ENCODE measurements at regions not wholly inside any gene's neighbourhood (a gene's known extent, or its start where the extent isn't known, plus 50 kb on each side); places are given as distances from the start of the nearest gene placed in this dataset.

DNA sequence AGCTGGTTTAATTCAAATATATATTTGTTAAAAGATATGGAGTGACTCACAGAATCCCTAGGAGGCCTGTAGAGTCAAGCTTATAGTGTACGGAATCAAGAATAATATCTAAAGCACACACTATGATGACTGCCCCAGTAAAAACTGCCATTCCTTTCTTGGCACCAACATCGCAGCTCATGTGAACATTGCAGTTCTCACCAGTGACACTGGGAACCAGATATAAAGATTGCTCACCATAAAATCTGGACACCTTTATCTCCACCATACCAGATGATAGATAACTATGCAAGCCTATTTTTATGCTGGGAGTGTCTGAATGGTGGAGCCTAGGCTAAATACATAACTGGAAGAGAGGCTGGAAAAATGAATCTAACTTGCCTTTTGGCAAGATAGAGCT lies 463.9 kb upstream of the TBX3 start:
- TF ChIP-seq, protein P1, sequence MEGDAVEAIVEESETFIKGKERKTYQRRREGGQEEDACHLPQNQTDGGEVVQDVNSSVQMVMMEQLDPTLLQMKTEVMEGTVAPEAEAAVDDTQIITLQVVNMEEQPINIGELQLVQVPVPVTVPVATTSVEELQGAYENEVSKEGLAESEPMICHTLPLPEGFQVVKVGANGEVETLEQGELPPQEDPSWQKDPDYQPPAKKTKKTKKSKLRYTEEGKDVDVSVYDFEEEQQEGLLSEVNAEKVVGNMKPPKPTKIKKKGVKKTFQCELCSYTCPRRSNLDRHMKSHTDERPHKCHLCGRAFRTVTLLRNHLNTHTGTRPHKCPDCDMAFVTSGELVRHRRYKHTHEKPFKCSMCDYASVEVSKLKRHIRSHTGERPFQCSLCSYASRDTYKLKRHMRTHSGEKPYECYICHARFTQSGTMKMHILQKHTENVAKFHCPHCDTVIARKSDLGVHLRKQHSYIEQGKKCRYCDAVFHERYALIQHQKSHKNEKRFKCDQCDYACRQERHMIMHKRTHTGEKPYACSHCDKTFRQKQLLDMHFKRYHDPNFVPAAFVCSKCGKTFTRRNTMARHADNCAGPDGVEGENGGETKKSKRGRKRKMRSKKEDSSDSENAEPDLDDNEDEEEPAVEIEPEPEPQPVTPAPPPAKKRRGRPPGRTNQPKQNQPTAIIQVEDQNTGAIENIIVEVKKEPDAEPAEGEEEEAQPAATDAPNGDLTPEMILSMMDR (IDR thresholded peaks at IDR 0.05; ENCODE audit: borderline replicate concordance, insufficient read depth, low read depth, low read length) = no peak
- H3K4me3 ChIP-seq (ENCODE audit: low read depth, low read length) = no peak overlapping the region

GRCh38 chr12:115146453-115146852 lies 462.5 kb upstream of the TBX3 start:
- H3K4me3 ChIP-seq (ENCODE audit: low read depth, low read length) = no peak overlapping the region
- TF ChIP-seq, protein P1 (IDR thresholded peaks at IDR 0.05; ENCODE audit: borderline replicate concordance, insufficient read depth, low read depth, low read length) = no peak

DNA sequence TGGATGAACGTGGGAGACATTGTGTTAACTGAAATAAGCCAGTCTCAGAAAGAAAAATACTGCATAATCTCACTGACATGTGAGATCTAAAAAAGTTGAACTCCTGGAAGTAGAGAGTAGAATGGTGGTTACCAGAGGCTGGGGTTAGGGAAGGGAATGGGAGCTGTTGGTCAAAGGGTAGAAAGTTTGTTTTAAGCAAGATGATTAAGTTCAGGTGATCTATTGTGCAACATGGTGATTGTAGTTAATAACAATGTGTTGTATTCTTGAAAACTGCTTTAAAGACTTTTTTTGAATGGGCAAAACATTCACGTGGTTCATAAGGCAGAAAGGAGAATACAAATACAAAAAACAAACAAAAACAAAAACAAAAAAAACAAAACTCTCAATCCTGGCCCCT lies 460.4 kb upstream of the TBX3 start:
- TF ChIP-seq, protein P1 (IDR thresholded peaks at IDR 0.05; ENCODE audit: borderline replicate concordance, insufficient read depth, low read depth, low read length) = no peak
- H3K4me3 ChIP-seq (ENCODE audit: low read depth, low read length) = no peak overlapping the region

DNA sequence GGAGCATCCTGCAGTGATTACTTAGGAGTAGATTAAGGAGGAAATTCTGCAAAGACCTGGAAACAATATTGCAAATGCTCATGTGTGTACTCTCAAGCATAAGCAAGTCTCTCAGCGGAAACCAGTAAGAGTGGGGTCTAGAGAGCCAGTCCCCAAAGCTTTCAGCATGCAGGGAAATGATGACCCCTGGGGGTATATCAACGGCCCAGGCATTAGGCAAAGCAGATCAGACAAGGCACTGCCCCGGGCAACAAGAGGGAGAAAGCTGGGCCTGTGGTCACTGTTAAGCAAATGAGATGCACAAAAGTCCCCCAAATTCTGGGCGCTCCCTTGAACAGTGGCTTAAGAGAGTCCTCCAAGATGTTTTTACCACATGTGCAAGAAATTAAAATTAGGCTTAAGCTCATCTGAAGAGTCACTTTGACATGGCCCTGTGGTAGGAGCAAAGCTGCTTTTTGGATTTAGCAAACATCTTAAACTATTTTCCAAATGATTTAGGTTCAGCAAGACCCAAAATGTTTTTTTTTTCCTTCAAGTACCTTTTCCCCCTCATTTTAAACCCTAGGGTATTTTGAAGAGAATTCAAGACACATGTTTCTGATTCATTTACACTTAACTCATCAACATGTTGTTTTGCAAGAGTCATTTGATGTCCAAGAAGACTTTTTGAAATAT lies 457.1 kb upstream of the TBX3 start:
- no peak overlapping the region for H3K4me3 ChIP-seq (ENCODE audit: low read depth, low read length)
- TF ChIP-seq, protein P1 (IDR thresholded peaks at IDR 0.05; ENCODE audit: borderline replicate concordance, insufficient read depth, low read depth, low read length) = no peak

- no peak overlapping the region for H3K4me3 ChIP-seq (ENCODE audit: low read depth, low read length)
- TF ChIP-seq, protein P1 (IDR thresholded peaks at IDR 0.05; ENCODE audit: borderline replicate concordance, insufficient read depth, low read depth, low read length) = no peak
Measured at GRCh38 chr12:115137812-115138521, 454.0 kb upstream of the TBX3 start.

- no peak overlapping the region for H3K4me3 ChIP-seq (ENCODE audit: low read depth, low read length)
- TF ChIP-seq, protein P1 (IDR thresholded peaks at IDR 0.05; ENCODE audit: borderline replicate concordance, insufficient read depth, low read depth, low read length) = no peak
Measured at GRCh38 chr12:115135800-115136211, 451.8 kb upstream of the TBX3 start.

- no peak overlapping the region for H3K4me3 ChIP-seq (ENCODE audit: low read depth, low read length)
- TF ChIP-seq, protein P1 (IDR thresholded peaks at IDR 0.05; ENCODE audit: borderline replicate concordance, insufficient read depth, low read depth, low read length) = no peak
Measured at GRCh38 chr12:115134298-115134697, 450.3 kb upstream of the TBX3 start.

All from GM12875 (cell line).